ENCODE measurements at regions not wholly inside any gene's neighbourhood (a gene's known extent, or its start where the extent isn't known, plus 50 kb on each side); places are given as distances from the start of the nearest gene placed in this dataset.

DNA sequence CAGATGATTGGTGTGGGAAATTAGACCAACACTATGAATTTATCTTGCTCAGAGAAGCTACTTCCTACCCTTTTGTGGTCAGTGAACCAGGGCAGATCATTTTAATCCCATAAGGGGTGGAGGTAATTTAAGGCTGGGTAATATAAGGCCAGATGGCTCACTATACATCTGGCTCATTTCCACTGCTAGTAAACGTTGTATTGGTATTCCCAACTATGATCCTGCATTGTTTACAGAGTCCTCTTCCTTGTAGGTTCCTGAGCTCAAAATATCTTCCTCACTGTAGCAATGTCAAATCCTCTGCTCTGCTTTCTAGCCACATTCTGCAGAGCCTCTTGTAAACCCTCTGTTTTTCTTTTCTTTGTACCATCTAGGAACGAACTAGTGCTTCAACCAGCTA lies 93.0 kb upstream of the MGAT4C start:
- no peak overlapping the region for H3K4me3 ChIP-seq (replicated peaks in 1 of 2; ENCODE audit: low read depth in 2 of 2, low read length in 2 of 2)
- no peak for DNase-seq (ENCODE audit: low read depth in 2 of 2)
- TF ChIP-seq, protein P1, sequence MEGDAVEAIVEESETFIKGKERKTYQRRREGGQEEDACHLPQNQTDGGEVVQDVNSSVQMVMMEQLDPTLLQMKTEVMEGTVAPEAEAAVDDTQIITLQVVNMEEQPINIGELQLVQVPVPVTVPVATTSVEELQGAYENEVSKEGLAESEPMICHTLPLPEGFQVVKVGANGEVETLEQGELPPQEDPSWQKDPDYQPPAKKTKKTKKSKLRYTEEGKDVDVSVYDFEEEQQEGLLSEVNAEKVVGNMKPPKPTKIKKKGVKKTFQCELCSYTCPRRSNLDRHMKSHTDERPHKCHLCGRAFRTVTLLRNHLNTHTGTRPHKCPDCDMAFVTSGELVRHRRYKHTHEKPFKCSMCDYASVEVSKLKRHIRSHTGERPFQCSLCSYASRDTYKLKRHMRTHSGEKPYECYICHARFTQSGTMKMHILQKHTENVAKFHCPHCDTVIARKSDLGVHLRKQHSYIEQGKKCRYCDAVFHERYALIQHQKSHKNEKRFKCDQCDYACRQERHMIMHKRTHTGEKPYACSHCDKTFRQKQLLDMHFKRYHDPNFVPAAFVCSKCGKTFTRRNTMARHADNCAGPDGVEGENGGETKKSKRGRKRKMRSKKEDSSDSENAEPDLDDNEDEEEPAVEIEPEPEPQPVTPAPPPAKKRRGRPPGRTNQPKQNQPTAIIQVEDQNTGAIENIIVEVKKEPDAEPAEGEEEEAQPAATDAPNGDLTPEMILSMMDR (IDR thresholded peaks at IDR 0.05; ENCODE audit: low read depth, low read length): no peak

DNA sequence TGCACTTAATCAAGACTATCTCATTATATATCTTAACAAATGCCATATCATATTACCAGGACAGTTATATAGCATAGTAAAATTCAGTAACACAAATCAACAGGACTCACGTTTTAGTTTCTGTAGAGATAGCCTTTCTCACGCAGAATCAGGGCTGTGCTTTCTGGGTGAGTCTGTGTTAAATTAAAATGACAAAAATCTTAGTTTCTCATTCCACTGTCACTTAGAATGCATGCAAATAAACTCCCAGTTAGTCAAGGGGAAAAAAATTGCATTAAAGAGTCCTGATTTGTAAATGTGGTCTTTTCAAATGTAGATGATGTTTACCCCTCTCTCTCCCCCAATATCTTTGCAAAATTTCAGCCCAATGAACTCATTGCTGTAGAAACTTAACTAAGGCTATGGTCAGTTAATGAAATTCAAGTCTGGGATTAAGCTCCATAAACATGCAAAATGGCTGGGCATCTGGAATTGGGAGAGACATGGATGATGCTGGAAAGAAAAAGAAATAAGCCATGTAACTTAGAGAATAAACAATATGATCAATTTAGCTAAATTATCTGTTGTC lies 77.8 kb upstream of the MGAT4C start:
- TF ChIP-seq, protein P1 (IDR thresholded peaks at IDR 0.05; ENCODE audit: low read depth, low read length): no peak
- no peak overlapping the region for H3K4me3 ChIP-seq (replicated peaks in 1 of 2; ENCODE audit: low read depth in 2 of 2, low read length in 2 of 2)
- no peak for DNase-seq (ENCODE audit: low read depth in 2 of 2)

DNA sequence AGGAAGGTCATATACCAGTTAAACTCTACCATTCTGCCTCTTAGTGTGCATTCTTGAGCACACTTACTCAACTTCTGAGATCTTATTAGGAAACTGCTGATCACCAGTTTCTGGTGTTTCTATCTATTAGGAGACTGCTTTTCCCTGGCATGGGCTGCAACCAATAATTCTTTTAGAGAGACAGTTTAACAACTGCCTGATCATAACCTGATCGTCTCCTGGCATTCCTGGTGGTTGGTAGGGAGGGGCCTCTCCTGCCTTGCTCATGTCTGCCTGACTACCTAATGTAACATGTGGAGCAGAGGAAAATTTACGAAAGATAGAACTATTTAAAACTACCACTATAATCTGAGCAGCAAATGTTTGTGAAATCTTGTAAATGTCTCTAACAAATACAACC lies 75.3 kb upstream of the MGAT4C start:
- TF ChIP-seq, protein P1 (IDR thresholded peaks at IDR 0.05; ENCODE audit: low read depth, low read length): no peak
- no peak overlapping the region for H3K4me3 ChIP-seq (replicated peaks in 1 of 2; ENCODE audit: low read depth in 2 of 2, low read length in 2 of 2)
- no peak for DNase-seq (ENCODE audit: low read depth in 2 of 2)

DNA sequence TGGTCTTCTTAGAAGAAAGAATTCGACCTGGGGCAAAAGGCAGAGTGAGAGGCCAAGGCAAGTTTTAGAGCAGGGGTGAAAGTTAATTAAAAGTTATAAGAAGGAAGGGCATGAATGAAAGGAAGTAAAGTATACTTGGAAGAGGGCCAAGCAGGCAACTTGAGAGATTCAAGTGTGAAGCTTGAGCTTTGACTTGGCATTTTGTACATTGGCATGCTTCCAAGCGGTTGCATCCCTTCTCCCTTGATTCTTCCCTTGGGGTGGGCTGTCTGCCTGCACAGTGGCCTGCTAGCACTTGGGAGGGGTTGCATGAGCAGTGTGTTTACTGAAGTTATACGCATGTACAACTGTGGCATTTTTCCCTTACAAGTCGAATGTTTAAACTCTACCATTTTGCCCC lies 74.8 kb upstream of the MGAT4C start:
- no peak overlapping the region for H3K4me3 ChIP-seq (replicated peaks in 1 of 2; ENCODE audit: low read depth in 2 of 2, low read length in 2 of 2)
- DNase-seq (ENCODE audit: low read depth in 2 of 2): peak in 1 of 2 donors; percentile 2
- TF ChIP-seq, protein P1 (IDR thresholded peaks at IDR 0.05; ENCODE audit: low read depth, low read length): no peak

DNA sequence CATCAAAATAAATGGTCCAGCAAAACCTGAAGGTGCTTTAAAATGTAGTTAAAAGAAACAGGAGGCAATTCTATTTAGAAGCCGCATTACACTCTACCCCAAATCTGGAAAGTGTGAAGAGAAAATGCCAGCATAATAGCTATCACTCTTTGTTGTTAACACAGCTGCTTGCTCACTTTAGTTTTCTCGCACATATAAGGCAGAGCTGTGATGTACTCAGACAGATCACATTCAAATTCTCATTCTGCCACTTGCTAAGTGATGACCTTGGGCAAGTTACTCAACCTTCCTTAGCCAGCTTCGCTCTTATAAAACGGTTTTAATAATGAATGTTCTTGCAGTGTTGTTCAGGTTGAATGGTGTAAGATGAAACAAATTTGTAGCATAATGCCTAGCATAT lies 56.0 kb upstream of the MGAT4C start:
- no peak overlapping the region for H3K4me3 ChIP-seq (replicated peaks in 1 of 2; ENCODE audit: low read depth in 2 of 2, low read length in 2 of 2)
- TF ChIP-seq, protein P1 (IDR thresholded peaks at IDR 0.05; ENCODE audit: low read depth, low read length): no peak
- no peak for DNase-seq (ENCODE audit: low read depth in 2 of 2)
